Erythroblast (primary cell): ENCODE measurements at regions not wholly inside any gene's neighbourhood (a gene's known extent, or its start where the extent isn't known, plus 50 kb on each side); places are given as distances from the start of the nearest gene placed in this dataset.
A peak's percentile ranks its signal among the peaks of the same experiment; 100 is the strongest.

Experiments
- DNase-seq, 2 experiments: peaks; one replicate each; lab custom pipeline; 2025; lab: John Stamatoyannopoulos, UW
- GATA1 ChIP-seq: IDR thresholded peaks from 2 replicates; pipeline ENCODE4 v1.6.1; 2011; ENCODE audit warnings: low read depth, mild to moderate bottlenecking, control low read depth, low read length, moderate library complexity
- POLR2A ChIP-seq: IDR thresholded peaks from 2 replicates; pipeline ENCODE4 v1.6.1; 2011; ENCODE audit warnings: mild to moderate bottlenecking, low read length

GRCh38 chr15:29622637-29623036 is 199.6 kb downstream of the TJP1 start:
- no peak for DNase-seq
- TF ChIP-seq GATA1 (no peak), POLR2A (no peak)

- no peak for DNase-seq
- no peak for TF ChIP-seq GATA1
- no peak for TF ChIP-seq POLR2A
Measured at GRCh38 chr15:29621616-29622015, 200.7 kb downstream of the TJP1 start.

GRCh38 chr15:29618586-29618985 is 203.7 kb downstream of the TJP1 start:
- no peak for TF ChIP-seq POLR2A
- no peak for TF ChIP-seq GATA1
- DNase-seq: no peak

DNA sequence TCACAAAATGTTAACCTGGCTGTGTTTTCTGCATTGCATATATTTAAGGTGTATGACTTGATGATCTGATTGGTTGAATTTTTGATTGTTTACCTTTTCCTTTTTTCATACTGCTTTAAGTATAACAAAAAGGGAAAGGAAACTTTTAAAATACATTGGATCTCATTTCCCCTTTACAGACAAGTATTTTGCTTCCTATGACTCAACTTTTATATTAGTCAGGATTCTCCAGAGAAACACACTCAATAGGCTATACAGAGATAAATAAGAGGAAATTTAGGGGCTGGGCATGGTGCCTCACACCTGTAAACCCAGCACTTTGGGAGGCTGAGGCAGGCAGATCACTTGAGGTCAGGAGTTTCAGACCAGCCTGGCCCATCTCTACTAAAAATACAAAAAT is 205.8 kb downstream of the TJP1 start:
- DNase-seq: no peak
- TF ChIP-seq POLR2A (no peak), GATA1 (no peak)

- TF ChIP-seq POLR2A (no peak), GATA1 (no peak)
Measured at GRCh38 chr15:29615791-29616190, 206.5 kb downstream of the TJP1 start.

GRCh38 chr15:29613951-29614382 is 208.3 kb downstream of the TJP1 start:
- peak in 1 of 2 experiments; percentile 11 for DNase-seq
- no peak for TF ChIP-seq GATA1
- no peak for TF ChIP-seq POLR2A

More at GRCh38 chr15:29615791-29616190, 206.5 kb downstream of the TJP1 start:
- DNase-seq: no peak

DNA sequence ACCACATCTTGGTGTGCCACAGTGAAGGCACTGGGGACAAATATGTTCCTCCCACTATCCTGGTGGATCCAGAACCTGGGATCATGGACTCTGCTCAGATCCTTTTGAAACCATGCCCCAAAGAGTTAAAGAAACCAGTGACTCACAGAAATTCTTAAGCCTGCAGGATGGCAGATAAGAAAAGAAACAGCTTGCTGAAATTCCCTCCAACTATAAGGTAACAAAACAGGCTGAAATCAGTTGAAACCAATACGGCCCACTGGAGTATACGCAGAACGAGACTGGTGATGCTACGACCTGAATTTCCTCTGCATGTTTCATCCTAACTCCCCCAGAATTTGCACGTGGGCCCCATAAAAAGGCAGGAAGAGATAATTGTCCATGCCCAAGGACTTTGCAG is 209.6 kb downstream of the TJP1 start:
- DNase-seq: no peak
- TF ChIP-seq POLR2A: no peak
- TF ChIP-seq GATA1: no peak

- DNase-seq: no peak
- TF ChIP-seq POLR2A (no peak), GATA1 (no peak)
Measured at GRCh38 chr15:29612096-29612495, 210.2 kb downstream of the TJP1 start.

- DNase-seq: no peak
- TF ChIP-seq GATA1 (no peak), POLR2A (no peak)
Measured at GRCh38 chr15:29611057-29611456, 211.2 kb downstream of the TJP1 start.

- no peak for DNase-seq
- TF ChIP-seq GATA1: no peak
- no peak for TF ChIP-seq POLR2A
Measured at GRCh38 chr15:29601811-29602210, 220.5 kb downstream of the TJP1 start.

- DNase-seq: no peak
- TF ChIP-seq POLR2A: no peak
- no peak for TF ChIP-seq GATA1
Measured at GRCh38 chr15:29600262-29600661, 222.0 kb downstream of the TJP1 start.

DNA sequence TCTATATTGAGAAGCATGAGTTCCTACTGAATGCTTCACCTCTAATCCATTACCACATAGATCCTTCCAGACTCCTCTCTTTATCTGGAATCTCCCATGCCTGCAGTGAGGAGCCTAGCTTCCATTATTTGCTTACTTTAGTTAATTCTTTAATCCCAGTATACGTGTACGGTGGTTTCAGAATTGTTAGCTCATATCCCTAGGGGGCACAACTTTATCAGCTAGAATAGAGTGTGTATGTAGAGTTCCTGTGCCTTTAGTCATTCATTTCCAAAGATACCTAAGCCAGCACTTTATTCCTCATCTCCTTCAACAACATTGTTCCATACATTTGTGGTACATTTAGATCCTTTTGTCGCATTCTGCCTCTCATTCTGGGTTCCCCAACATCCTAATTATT is 226.0 kb downstream of the TJP1 start:
- TF ChIP-seq POLR2A (no peak), GATA1 (no peak)
- peak in 1 of 2 experiments; percentile 3 for DNase-seq

DNA sequence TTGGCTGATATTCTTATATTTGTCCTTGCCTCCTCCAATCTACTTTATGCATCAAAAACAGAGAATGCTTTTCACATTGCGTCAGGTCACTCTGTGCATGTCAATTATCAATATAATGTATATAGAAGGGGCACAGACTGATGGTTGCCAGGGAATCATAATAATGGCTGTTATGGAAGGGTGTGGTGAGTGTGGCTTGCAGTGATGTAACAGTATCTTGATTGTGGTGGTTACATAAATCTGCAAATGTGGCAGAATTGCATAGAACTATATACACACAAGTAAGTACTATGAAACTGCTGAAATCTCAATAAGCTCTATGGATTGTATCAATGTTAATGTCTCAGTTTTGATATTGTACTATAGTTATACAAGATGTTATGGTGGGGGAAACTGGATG is 228.6 kb downstream of the TJP1 start:
- no peak for DNase-seq
- TF ChIP-seq GATA1 (no peak), POLR2A (no peak)

DNA sequence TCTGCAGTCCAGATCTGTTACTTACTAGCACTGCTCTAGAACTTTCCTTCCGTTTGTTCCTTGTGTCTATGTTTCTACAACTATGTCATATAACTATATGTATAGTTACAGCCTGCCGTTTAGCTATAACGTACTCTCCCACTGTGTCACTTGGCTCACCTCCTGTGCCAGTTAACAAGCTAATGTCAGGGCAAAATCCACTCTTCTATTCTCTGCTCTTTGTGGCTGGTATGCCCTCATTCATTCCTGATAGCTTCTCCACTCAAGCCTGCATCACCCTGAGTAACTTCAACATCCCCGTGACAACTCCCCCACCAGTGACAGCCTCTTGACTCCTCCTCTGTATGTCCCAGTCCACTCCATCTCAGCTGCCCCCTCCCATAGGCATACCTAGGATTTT is 229.2 kb downstream of the TJP1 start:
- no peak for DNase-seq
- TF ChIP-seq POLR2A (no peak), GATA1 (no peak)

- DNase-seq: no peak
- no peak for TF ChIP-seq POLR2A
- no peak for TF ChIP-seq GATA1
Measured at GRCh38 chr15:29590701-29591100, 231.6 kb downstream of the TJP1 start.
